NCI-H345 (cell line): ENCODE measurements at regions not wholly inside any gene's neighbourhood (a gene's known extent, or its start where the extent isn't known, plus 50 kb on each side); places are given as distances from the start of the nearest gene placed in this dataset.
"Not testable (repeated sequence)": the region's sequence is repeated elsewhere in the genome, so short reads cannot be mapped to it uniquely, and the experiment has no call there.

Source experiments
- DNase-seq: peaks from one replicate; lab custom pipeline; 2025; lab: John Stamatoyannopoulos, UW

DNA sequence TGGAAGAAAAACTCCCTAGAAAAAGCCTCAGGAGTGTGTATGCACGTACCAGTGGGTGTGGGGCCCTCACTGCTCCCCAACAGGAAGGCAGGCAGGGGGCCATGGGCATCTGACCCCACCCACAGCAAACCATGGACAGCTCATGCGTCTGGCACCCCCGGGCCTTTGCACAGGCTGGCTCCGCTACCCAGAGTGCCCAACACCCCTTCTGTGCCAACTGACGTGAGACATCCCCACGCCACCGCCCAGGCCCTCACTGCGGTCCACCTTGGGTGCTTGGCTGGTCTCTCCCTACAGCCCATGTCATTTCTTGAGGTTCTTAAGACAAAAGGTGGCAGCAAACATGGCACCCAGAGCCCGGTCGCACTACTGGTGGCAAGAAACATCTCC, 91.4 kb downstream of the NCOR2 start:
- no peak for DNase-seq

DNA sequence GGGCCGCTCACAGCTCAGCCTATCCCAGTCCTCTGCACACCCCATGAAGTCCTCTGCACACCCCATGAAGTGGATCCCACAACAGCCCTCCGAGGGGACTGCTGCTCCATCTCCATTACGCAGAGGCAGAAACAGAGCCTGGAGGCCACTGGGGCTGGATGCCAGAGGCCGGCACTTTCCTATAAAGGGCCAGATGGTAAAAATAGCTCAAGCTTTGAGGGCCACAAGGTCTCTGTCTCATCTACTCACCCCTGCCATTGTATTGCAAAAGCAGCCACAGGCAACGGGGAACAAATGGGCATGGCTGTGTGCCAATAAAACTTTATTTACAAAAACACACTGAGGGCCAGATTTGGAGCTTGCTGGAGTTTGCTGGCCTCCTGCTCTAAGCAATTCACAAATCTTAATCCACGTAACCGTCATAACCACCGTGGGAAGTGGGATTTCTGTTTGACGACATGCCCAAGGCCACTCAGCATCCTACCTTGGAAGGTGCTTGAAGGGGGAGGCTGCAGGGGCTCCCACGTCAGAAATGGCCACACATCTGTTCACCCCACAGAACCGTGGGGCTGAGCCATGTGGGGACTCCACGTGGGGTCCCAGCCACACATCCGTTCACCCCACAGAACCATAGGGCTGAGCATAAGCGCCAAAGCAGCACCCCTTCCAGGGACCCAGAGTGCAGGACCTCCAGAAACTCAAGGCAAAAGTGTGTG, 92.0 kb downstream of the NCOR2 start:
- no peak for DNase-seq

DNA sequence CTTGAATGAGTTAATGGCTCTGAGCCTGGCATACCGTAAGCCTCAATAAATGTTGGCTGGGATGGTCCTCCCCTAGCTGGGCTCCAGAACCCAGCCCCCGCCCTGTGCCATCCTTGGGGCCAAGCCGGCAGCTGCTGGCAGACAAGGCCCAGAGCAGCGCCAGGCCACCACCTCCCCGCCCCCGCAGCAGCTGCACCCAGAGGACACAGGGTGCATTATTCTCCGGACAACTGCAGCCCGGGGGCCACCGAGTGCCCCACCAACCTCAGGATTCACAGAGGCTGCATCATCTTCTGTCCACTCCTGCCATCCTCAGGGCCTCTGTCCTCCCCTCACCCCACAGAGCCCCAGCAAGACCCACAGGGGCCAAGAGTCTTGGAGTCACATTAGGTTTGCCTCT, 92.7 kb downstream of the NCOR2 start:
- no peak for DNase-seq

DNA sequence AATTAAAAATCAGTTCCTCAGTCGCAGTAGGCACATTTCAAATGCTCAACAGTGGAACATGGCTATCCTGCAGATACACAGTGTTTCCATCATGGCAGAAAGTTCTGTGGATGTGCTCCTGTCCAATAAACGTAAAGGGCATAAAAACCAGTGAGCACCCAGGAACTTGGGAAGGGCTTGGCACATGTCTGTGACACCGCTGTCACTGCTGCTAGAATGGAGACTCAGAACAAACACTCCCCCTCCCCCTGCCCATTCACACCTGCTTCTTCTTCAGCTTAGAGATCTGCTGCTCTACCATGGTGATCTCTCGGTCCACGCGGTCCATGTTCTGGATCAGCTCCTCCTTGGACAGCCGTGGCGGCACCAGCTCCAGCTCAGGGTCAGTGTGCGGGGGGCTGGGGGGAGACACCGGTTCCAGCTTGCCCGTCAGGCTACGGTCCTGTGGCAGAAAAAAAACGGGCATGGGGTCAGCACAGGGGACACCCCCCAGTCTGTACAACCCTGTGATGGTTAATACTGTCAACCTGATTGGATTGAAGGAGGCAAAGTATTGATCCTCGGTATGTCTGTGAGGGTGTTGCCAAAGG, 94.6 kb downstream of the NCOR2 start:
- no peak for DNase-seq

DNA sequence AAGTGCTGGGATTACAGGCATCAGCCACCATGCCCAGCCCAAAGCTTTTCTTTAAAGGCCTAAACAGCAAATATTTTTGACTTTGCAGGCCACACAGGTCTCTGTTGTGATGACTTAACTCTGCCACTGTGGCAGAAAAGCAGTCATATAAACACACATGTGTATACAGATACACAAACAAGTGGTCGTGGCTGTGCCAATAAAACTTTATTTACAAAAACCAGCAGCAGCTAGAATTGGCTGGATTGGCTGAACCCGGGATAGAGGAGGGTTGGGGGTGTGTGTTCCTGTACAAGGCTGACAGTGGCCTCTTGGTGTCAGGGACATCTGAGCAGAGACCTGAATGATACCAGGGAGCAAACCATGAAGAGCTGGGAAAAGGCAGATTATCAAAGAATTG, 95.6 kb downstream of the NCOR2 start:
- no peak for DNase-seq

DNA sequence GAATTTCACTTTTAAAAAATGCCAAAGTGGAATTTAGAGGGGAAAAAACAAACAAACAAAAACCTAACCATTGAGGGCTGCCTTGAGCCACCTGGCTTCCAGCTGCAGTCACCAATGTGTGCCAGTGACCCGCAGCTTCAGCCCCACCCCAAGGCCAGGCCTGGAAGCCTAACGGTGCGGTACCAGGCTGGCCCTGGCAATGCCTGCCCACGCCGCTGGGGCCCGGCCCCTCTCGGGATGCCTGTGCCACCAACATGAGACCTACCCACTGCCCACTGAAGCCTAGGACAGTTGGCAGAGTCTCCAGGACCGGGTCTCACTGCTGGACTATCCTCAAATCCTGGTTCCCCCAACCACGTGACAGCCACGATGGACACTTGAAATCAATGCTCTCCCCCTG, 96.6 kb downstream of the NCOR2 start:
- DNase-seq, result no peak

DNA sequence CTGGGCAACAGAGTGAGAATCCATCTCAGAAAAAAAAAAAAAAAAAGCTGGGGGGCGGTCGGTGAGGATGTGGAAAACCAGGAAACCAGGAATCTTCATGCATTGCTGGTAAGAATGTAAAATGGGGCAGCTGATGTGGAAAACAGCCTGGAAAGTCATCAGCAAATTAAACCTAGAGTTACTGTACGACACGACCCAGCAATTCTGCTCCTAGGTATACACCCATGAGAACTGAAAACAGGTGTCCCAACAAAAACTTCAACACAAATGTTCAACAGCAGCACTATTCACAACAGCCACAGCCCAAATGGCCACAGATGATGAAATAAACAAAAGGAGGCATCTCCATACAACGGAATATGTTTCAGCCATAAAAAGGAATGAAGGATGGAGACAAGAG, 97.3 kb downstream of the NCOR2 start:
- no peak for DNase-seq

DNA sequence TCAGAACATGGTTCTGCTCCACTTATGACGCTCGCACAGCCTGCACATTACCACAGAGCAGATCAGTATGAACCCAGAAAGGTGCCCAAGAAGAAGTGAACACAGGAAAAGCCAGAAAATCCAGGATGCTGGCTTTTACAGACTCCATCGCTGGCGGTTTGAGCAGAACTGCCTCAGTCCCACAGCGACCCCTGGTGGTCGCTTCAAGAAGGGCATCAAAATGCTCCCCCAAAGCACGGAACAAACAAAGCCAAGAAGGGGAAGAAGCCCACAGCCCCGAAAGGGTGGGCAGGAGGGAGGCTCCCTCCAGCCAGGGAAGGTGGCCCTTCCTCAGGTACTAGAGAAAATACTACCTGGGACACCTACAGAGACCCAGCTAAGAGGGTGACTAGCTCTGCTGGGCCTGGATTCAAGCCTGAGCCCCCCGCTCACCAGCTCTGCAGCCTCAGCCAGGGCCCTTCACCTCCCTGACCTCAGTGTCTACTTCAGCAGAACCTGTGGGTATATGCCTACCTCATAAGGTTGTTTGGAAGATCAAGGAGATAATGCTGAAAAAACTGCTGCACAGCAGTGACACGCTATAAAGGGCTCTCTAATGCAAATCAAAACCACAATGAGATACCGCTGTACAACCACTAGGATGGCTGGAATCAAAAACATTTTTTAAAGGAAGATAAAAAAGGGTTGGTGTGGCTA, 98.1 kb downstream of the NCOR2 start:
- DNase-seq, result no peak

DNA sequence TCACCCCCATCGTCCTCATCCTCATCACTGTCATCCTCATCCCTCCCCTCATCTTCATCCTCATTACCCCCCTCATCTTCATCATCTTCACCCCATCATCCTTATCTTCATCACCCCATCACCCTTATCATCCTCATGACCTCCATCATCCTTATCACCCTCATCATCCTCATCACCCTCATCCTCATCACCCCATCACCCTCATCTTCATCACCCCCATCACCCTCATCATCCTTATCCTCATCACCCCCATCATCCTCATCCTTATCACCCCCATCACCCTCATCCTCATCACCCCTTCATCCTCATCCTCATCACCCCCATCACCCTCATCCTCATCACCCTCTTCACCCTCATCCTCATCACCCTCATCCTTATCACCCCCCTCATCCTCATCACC, 99.9 kb downstream of the NCOR2 start:
- DNase-seq, result not testable (repeated sequence)

DNA sequence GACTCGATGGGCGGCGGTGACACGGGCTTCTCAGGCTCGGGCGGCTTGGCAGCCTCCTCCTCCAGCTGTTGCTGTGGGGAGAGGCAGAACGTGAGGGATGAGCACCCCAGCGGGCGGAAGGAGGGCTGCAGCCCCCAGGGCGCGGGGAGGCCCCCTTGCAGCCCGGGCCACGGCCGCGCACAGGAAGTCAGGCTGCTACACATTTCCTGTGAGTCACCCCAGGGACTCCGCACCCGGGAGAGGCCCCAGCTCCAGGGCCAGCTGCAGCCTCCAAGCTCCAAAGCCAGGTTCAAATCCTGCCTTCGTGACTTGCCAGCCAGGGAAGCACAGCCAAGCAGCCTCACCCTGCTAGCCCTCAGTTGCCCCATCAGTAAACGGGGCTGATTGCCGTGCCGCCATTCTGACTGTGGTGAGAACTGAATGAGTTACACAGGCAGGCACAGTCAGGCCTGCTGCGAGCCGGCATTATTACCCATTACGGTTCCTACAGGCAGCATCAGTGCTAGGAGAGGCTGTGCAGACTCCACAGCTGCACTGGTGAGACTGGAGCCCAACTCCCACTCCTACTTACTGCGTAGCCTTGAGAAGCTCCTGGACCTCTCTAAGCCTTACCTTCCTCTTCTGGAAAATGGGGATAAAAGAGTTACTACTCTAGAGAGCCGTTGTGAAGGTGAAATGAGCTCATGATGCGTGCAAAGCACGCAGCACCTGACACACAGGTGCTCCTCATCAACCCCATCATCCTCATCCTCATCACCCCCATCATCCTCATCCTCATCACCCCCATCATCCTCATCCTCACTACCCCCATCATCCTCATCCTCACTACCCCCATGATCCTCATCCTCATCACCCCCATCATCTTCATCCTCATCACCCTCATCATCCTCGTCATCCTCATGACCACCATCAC, 100.9 kb downstream of the NCOR2 start:
- DNase-seq, result peak; percentile 37

DNA sequence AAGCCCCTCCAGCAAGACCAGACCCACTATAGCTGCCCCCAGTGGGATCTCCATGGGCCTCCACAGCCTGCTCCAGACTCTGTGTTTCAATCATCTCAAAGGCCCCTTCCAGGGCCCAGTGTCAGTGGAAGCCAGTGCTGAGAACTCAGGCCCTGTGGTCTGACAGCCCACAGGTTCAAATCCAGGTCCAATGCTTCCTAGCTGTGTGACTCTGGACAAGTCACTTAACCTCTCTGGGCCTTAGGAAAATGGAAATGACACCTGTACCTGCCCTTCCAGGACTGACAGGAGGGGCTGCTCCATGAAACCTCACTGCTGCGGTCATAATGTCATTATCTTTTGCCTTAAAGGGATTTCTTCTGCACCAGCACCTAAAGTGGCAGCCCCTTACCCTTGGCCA, 101.9 kb downstream of the NCOR2 start:
- DNase-seq, result no peak

DNA sequence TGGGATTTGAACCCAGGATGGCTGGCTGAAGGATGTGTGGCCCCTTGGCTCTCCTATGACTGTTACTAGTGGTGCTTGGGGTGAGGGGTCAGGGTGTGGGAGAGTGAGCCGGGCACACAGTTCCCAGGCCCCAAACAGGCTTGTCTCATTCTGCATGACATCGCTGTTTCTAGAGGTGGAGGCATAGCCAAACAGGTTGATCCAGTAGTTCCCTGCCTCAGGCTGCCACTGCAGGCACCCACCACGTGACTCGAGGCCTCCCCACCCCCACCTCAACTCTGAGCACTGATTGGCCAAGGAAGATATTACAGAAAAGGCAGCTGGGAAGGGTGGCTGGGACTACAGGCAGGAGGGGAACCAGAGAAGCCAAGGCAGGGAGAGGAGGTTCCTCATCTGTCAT, 102.6 kb downstream of the NCOR2 start:
- no peak for DNase-seq

DNA sequence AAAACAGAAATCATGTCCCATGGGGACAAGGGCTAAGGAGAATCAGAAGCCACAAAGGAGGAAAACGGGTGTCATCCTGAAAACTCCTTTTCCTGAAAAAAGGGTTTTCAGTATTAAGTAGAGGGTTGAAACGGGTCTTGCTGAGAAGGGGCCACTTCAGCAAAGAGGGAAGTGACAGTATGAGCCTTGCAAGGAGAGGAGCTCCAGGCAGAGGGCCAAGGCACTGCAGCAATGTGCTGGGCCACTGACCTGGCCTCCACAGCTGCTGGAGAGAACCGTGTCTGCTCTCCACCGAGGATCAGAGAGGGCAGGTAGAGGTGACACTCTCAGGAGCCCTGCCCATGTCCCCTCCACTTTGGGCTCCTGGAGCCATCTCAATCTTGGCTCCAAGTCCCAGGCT, 103.3 kb downstream of the NCOR2 start:
- DNase-seq, result no peak

DNA sequence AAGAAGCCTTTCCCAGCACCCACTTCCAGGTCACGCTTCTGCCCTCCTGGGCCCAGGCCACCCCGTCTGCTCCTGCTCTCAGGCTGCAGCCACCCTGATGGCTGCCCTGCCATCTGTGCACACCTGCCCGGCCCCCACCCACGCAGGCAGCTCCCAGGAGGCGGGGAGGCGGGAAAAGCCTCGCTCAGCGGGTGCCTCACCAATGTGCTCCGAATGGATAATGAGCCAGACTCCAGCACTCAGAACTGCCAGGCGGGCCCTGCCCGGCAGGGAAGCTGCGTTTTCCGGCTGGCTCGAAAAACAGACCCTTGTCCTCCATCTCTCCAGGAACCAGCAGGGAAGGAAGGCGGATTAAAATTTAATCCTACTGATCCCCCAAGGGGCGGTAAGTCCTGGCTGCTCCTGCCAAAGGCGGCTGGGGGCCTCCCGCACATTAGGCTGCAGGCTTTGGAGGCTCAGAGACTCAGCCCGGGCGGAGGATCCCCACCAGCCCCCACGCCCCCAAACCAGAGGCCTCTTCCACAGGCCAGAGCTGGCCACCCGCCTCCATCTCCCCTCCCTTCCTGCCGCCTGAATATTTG, 104.0 kb downstream of the NCOR2 start:
- DNase-seq, result peak; percentile 97

DNA sequence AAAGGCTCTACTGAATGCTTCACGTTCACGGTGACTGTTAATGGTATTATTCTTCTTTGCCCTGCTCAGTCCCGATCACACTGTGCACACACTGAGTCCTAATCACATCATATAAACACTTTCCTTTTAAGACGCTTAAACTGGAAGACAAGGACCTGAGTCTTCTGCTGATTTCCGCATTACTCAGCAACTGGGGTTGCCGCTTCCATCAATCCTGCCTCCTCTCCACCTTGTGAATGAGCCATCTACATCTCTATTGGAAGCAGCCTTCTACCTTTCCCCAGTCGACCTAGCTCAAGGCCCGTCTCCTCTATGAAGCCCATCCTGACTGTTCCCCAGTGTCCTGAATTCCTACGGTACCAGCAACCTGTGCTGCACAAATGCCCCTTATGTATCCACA, 104.7 kb downstream of the NCOR2 start:
- no peak for DNase-seq

DNA sequence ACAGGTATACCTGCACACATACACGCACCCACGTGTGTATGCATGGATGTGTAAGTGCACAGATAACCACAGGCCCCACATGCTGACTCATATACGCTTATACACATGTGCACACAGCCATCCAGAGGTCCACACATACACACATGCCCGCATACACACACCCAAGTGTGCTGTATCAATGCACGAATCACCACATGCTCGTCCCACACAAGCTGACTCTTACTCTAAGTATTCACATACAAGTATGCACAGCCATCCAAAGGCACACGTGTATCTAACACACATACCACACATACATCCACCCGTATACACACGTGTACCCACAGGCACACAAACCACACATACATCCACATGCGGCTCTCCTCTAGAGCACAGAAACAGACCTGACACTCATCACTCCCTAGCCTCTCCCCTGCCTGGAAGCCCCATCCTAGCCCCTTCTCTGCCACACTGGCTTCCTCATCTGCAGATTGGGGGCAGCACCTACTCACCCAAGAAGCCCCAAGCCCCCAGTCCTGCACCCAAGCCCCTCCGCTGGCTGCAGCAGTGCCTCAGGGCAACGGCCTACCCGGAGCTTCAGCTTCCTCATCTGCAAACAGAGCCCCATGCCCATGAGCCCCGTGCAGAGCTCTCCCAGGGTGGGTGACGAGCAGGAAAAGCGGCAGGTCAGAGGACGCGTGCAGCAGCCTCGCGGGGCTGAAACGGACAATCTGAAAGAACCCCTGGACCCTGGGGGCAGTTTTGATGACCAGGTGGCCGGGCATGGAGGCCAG, 105.4 kb downstream of the NCOR2 start:
- DNase-seq, result no peak

DNA sequence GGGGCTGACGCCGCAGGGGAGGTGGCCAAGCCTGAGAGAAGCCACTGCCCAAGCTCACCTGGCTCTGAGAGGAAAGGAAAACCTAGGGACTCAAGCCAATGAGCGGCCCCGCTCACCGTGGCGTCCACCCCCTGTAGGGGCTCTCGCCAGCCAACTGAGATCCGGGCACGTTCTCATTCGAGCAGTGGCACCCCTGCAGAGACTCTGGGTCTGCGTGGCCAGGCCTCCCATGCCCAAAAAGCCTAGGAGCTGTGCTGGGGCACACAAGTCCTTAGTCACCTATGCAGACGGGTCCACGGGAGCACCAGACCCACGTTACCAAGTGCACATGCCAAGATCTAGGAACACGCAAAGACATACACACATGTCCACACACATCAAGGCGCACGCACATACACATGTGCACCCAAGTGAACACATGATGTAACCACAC, 106.2 kb downstream of the NCOR2 start:
- no peak for DNase-seq

DNA sequence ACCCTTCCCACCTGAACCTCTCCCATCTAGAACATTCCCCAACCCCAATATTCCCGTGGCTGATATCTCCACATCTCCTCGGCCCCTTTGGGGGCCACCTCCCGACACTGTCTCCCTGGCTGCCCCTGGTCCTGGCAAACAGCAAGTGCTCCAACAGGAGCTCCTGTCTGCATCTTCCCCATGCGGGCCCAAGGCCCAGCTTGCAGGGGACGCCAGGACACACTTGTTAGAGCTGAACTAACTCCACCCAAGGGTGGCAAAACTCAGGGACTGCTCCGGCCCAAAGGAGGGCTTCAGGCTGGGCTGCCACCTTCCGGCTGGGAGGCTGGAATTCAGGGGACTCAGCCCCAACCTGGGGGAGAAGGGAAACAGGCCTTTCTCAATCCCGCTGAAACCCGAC, 106.6 kb downstream of the NCOR2 start:
- DNase-seq, result no peak

DNA sequence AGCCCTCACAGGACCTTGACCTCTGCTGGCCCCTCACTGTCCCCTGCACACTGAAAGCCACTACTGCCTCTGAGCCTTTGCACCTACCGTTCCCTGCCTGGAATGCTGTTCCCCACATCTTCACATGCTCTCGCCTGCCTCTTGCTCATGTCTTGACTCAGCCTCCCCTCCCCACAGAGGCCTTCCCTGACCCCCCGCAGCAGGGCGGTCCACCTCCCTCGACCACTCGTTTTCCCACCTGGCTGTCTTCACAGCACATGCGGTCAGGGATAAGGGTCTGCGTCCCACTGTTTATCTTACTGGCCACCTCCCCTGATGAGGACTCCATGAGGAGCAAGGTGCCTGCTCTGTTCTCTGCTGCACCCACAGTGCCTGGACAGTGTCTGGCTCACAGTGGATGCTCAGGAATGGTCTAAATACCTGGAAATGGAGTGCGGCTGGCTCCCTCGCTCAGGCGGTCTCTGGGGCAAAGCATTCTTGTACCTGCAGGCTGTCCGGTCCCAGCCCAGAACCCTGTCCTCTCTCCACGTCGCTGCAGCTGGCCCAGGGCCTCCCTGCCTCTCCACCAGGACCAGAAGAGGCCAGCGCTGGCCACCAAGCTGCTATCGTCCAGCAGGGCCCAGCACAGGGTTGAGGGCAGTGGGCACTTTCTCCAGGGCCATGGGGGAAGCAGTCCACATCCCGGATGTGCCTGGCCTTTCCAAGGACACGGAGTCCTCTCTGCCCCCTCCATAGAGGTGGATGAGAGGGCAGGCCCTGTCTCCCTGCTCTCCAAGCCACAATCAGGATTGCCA, 107.4 kb downstream of the NCOR2 start:
- DNase-seq, result no peak
